ENCODE measurements at regions not wholly inside any gene's neighbourhood (a gene's known extent, or its start where the extent isn't known, plus 50 kb on each side); places are given as distances from the start of the nearest gene placed in this dataset.

DNA sequence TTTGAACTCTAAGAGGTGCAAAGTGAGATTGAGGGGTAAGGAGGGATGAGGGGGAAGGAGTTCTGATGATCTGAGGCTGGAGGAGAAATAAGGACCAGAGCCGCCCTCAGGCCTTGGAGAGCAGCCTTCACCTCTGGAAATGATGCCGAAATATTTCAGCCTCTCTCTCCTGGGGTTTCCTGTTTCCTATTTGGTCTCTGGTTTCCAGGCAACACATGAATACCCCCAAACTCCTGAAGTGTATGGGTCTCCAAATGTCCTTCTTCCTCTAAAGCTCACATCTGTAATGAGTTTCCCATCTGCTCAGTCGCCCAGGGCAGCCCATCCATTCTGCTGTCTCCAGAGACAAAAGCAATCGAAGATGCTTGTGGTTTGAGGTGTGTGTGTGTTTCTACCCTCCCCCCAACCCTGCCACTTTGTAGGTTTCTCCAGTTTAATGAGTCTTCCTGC lies 52.0 kb upstream of the FAM20B start:
- DNase-seq: peak; percentile 84

Measured in left hindlimb (tissue), 1 donor.